SK-N-MC (cell line): ENCODE measurements at regions not wholly inside any gene's neighbourhood (a gene's known extent, or its start where the extent isn't known, plus 50 kb on each side); places are given as distances from the start of the nearest gene placed in this dataset.

Experiments used
- DNase-seq: peaks from one replicate; pipeline ENCODE4 v3.0.0-alpha.2; 2011; ENCODE audit warnings: low read depth, low spot score
- H3K27ac ChIP-seq: fragments of 200-600 bp; sonication (generic); 2 replicates; pipeline ENCODE4 v1.5.1; 2016; ENCODE audit warnings: mixed run types
- H3K36me3 ChIP-seq: fragments of 200-600 bp; sonication (generic); 2 replicates; pipeline ENCODE4 v1.6.1; 2017; ENCODE audit warnings: antibody characterized with exemption, low read length, mixed read lengths; ENCODE audit not compliant: insufficient read depth
- H3K4me3 ChIP-seq: fragments of 200-600 bp; sonication (generic); 2 replicates; pipeline ENCODE4 v1.5.1; 2016
- H3K9ac ChIP-seq: fragments of 200-600 bp; sonication (generic); 2 replicates; pipeline ENCODE4 v1.8.0; 2017; ENCODE audit warnings: mixed run types, mixed read lengths; ENCODE audit not compliant: insufficient read length
- H3K9me3 ChIP-seq: fragments of 200-600 bp; sonication (generic); 2 replicates; pipeline ENCODE4 v1.6.1; 2017; ENCODE audit warnings: low read depth, mild to moderate bottlenecking, antibody characterized with exemption, low read length, moderate library complexity, mixed read lengths
- EZH2 ChIP-seq: fragments of 200-600 bp; sonication (generic); IDR thresholded peaks from one replicate; pipeline ENCODE4 v1.6.1; 2017; ENCODE audit warnings: antibody characterized with exemption
- FOXP2 ChIP-seq: optimal IDR thresholded peaks from 2 replicates; pipeline ENCODE3; 2011; ENCODE audit warnings: mild to moderate bottlenecking, moderate library complexity; ENCODE audit not compliant: insufficient read depth; ENCODE audit errors: extremely low read length, control extremely low read depth
- POLR2AphosphoS5 ChIP-seq: IDR thresholded peaks from 2 replicates; pipeline ENCODE4 v1.6.1; 2012; ENCODE audit warnings: mild to moderate bottlenecking, low read depth, low read length, borderline replicate concordance

- H3K27ac ChIP-seq: no peak overlapping the region
- no peak overlapping the region for H3K9ac ChIP-seq
- no peak overlapping the region for H3K4me3 ChIP-seq
- DNase-seq: no peak
- H3K36me3 ChIP-seq: peaks cover 70% of the 10 kb centered on the region
- H3K9me3 ChIP-seq: no peaks in the 10 kb centered on the region
- TF ChIP-seq POLR2AphosphoS5 (no peak), FOXP2 (no peak), EZH2 (no peak)
Observed at GRCh38 chr7:130869918-130870317, 135.9 kb upstream of the KLF14 start.

- Histone ChIP-seq H3K4me3 (no peak overlapping the region), H3K27ac (0 out of 2 replicates have a peak overlapping the region, but pooled peaks have one; percentile 25), H3K9me3 (no peaks in the 10 kb centered on the region), H3K36me3 (peaks cover 74% of the 10 kb centered on the region), H3K9ac (no peak overlapping the region)
- TF ChIP-seq FOXP2 (no peak), EZH2 (no peak), POLR2AphosphoS5 (no peak)
- no peak for DNase-seq
Observed at GRCh38 chr7:130872341-130872740, 138.3 kb upstream of the KLF14 start.

- TF ChIP-seq FOXP2 (no peak), EZH2 (no peak), POLR2AphosphoS5 (no peak)
- no peak for DNase-seq
- H3K27ac ChIP-seq: peak overlapping the region; percentile 36; the same call in 1 of the 2 replicates
- no peaks in the 10 kb centered on the region for H3K9me3 ChIP-seq
- H3K4me3 ChIP-seq: no peak overlapping the region
- no peak overlapping the region for H3K9ac ChIP-seq
- H3K36me3 ChIP-seq: peaks cover 75% of the 10 kb centered on the region
Observed at GRCh38 chr7:130872756-130873448, 138.9 kb upstream of the KLF14 start.

GRCh38 chr7:130874071-130874915 is 140.3 kb upstream of the KLF14 start:
- no peak overlapping the region for H3K9ac ChIP-seq
- DNase-seq: no peak
- peaks cover 80% of the 10 kb centered on the region for H3K36me3 ChIP-seq
- no peak overlapping the region for H3K4me3 ChIP-seq
- no peaks in the 10 kb centered on the region for H3K9me3 ChIP-seq
- TF ChIP-seq POLR2AphosphoS5 (no peak), EZH2 (no peak), FOXP2 (no peak)
- H3K27ac ChIP-seq: peak overlapping the region; percentile 65

- no peak for DNase-seq
- TF ChIP-seq FOXP2: no peak
- TF ChIP-seq EZH2: no peak
- TF ChIP-seq POLR2AphosphoS5: no peak
- no peaks in the 10 kb centered on the region for H3K9me3 ChIP-seq
- H3K9ac ChIP-seq: no peak overlapping the region
- no peak overlapping the region for H3K4me3 ChIP-seq
- H3K36me3 ChIP-seq: peaks cover 75% of the 10 kb centered on the region
- peak overlapping the region; percentile 37 for H3K27ac ChIP-seq
Observed at GRCh38 chr7:130875265-130875741, 141.3 kb upstream of the KLF14 start.

GRCh38 chr7:130875901-130876300 is 141.9 kb upstream of the KLF14 start:
- no peak for TF ChIP-seq EZH2
- no peak for TF ChIP-seq FOXP2
- TF ChIP-seq POLR2AphosphoS5: no peak
- H3K36me3 ChIP-seq: peaks cover 77% of the 10 kb centered on the region
- no peak overlapping the region for H3K9ac ChIP-seq
- no peak overlapping the region for H3K4me3 ChIP-seq
- H3K9me3 ChIP-seq: no peaks in the 10 kb centered on the region
- no peak for DNase-seq
- peak overlapping the region; percentile 29 for H3K27ac ChIP-seq

- DNase-seq: no peak
- H3K9me3 ChIP-seq: no peaks in the 10 kb centered on the region
- H3K9ac ChIP-seq: no peak overlapping the region
- TF ChIP-seq FOXP2 (no peak), EZH2 (no peak), POLR2AphosphoS5 (no peak)
- H3K27ac ChIP-seq: peak overlapping the region; percentile 67
- H3K4me3 ChIP-seq: no peak overlapping the region
- H3K36me3 ChIP-seq: peaks cover 83% of the 10 kb centered on the region
Observed at GRCh38 chr7:130877236-130877990, 143.4 kb upstream of the KLF14 start.

GRCh38 chr7:130877991-130878305 is 143.9 kb upstream of the KLF14 start:
- no peak for DNase-seq
- Histone ChIP-seq H3K9ac (no peak overlapping the region), H3K9me3 (no peaks in the 10 kb centered on the region), H3K4me3 (no peak overlapping the region), H3K36me3 (peaks cover 83% of the 10 kb centered on the region), H3K27ac (peak overlapping the region; percentile 67)
- TF ChIP-seq EZH2: no peak
- no peak for TF ChIP-seq POLR2AphosphoS5
- no peak for TF ChIP-seq FOXP2
